WERI-Rb-1 (cell line): ENCODE measurements at regions not wholly inside any gene's neighbourhood (a gene's known extent, or its start where the extent isn't known, plus 50 kb on each side); places are given as distances from the start of the nearest gene placed in this dataset.

Experiments
- DNase-seq: peaks from one replicate; pipeline ENCODE4 v3.0.0-alpha.2; 2020
- H3K27ac ChIP-seq: fragments of 250-450 bp; sonication (Bioruptor Pico); 2 replicates; pipeline ENCODE4 v1.5.1; 2020; ENCODE audit warnings: mild to moderate bottlenecking, moderate library complexity
- H3K27me3 ChIP-seq: fragments of 250-450 bp; sonication (Bioruptor Pico); 2 replicates; pipeline ENCODE4 v1.5.1; 2021; ENCODE audit warnings: mild to moderate bottlenecking, low read depth, moderate library complexity; ENCODE audit not compliant: insufficient read depth, severe bottlenecking
- H3K36me3 ChIP-seq: fragments of 250-450 bp; sonication (Bioruptor Pico); 2 replicates; pipeline ENCODE4 v1.5.1; 2020; ENCODE audit warnings: mild to moderate bottlenecking, moderate library complexity
- H3K4me3 ChIP-seq: 2 replicates; pipeline ENCODE4 v1.5.1; 2011; ENCODE audit warnings: low read depth, mild to moderate bottlenecking, control low read depth, low read length
- H3K9me3 ChIP-seq: fragments of 250-450 bp; sonication (Bioruptor Pico); 2 replicates; pipeline ENCODE4 v1.5.1; 2021; ENCODE audit warnings: mild to moderate bottlenecking, moderate library complexity; ENCODE audit not compliant: severe bottlenecking
- CTCF ChIP-seq: IDR thresholded peaks from 2 replicates; pipeline ENCODE4 v1.5.1; 2011; ENCODE audit warnings: low read depth, mild to moderate bottlenecking, control low read depth, inconsistent platforms, low read length

DNA sequence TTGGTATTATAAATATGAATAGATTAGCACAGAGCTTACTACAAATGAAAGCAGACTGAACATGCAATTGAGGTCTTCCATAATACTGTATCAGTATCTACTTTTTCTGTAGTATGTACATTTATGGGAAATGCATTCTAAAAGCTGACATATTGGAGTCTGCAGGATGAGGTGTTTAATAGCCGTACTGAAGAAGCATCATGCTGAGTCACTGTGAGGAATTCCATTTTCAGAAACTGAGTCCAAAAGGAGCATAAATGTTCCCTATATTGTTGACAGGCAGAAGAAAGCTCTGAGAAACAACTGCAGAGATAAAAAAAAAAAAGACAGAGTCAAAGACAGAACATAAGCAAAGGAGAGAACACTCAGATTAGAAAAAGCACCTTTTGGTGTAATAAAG lies 366.7 kb upstream of the SPHKAP start:
- no peak overlapping the region for H3K4me3 ChIP-seq
- no peak for TF ChIP-seq CTCF

DNA sequence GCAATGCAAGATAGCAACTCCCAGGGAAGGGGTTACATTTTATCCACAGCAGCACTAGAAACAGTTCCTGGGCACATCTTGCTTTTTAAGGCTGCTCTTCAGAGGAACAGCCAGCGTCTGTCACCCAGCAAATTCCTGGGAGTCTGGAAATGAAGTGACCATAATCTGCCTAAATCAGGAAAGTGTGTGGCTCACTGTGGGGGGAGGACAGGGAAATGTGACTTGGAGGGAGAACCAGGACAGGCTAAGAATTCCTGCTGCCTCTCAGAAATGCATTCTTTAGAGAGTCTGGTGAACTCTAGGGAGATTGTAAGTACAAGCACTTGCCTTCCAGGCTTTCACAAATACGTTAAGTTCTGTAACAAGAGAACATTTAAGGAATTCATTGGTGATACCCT lies 364.3 kb upstream of the SPHKAP start:
- no peak for TF ChIP-seq CTCF
- Histone ChIP-seq H3K27me3 (peaks cover 8% of the 10 kb centered on the region), H3K4me3 (no peak overlapping the region), H3K36me3 (no peaks in the 10 kb centered on the region), H3K27ac (no peak overlapping the region), H3K9me3 (no peaks in the 10 kb centered on the region)
- DNase-seq, result no peak

More for the DNA sequence above, 366.7 kb upstream of the SPHKAP start:
- no peak overlapping the region for H3K27ac ChIP-seq
- H3K36me3 ChIP-seq, result no peaks in the 10 kb centered on the region
- no peaks in the 10 kb centered on the region for H3K9me3 ChIP-seq
- H3K27me3 ChIP-seq, result peaks cover 12% of the 10 kb centered on the region
- DNase-seq, result no peak

DNA sequence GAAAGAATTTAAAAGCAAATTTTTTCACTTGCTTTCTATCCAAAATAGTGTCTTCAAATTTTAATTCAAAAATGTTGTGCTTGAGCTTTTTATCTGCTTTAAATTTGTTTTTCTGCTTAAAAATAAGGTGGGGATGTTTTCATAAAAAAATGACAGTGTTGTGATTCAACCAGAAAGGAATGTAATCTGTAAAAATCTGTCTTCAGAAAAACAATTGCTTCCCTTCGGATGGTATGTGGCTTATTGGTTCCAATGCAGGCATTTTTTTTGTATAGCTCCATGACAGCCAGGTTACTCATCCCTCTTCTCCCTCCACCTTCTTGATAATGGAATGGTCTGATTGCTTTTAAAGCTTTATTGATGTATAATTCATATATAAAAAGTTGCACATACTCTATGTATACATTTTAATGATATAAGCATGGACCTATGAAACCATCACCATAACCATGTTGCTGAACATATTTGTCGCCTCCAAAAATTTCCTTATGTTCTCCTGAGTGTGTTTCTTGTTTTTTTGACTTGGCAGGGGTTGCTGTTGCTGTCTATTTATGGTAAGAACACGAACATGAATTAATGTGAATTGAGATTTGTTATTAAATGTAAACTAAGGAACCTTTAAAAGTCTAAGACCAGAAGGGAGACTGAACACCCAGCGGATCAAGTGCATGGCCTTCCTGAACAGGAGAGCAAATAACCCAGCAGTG lies 363.7 kb upstream of the SPHKAP start:
- Histone ChIP-seq H3K4me3 (no peak overlapping the region), H3K9me3 (no peaks in the 10 kb centered on the region), H3K27me3 (peaks cover 8% of the 10 kb centered on the region), H3K27ac (no peak overlapping the region), H3K36me3 (no peaks in the 10 kb centered on the region)
- no peak for TF ChIP-seq CTCF
- no peak for DNase-seq

- no peak for DNase-seq
- TF ChIP-seq CTCF, result no peak
- H3K36me3 ChIP-seq, result no peaks in the 10 kb centered on the region
- H3K27ac ChIP-seq, result no peak overlapping the region
- H3K9me3 ChIP-seq, result no peaks in the 10 kb centered on the region
- H3K4me3 ChIP-seq, result no peak overlapping the region
- H3K27me3 ChIP-seq, result peaks cover 5% of the 10 kb centered on the region
Measured at GRCh38 chr2:228543117-228543516, 361.6 kb upstream of the SPHKAP start.

- Histone ChIP-seq H3K36me3 (no peaks in the 10 kb centered on the region), H3K27me3 (peaks cover 4% of the 10 kb centered on the region), H3K4me3 (no peak overlapping the region), H3K9me3 (no peaks in the 10 kb centered on the region), H3K27ac (no peak overlapping the region)
- DNase-seq, result no peak
- no peak for TF ChIP-seq CTCF
Measured at GRCh38 chr2:228542277-228542676, 360.8 kb upstream of the SPHKAP start.

- Histone ChIP-seq H3K27me3 (peaks cover 4% of the 10 kb centered on the region), H3K36me3 (no peaks in the 10 kb centered on the region), H3K27ac (no peak overlapping the region), H3K4me3 (no peak overlapping the region), H3K9me3 (peaks cover under 1% of the 10 kb centered on the region)
- no peak for TF ChIP-seq CTCF
- no peak for DNase-seq
Measured at GRCh38 chr2:228541789-228542188, 360.3 kb upstream of the SPHKAP start.
